A549 (cell line): ENCODE measurements at regions not wholly inside any gene's neighbourhood (a gene's known extent, or its start where the extent isn't known, plus 50 kb on each side); places are given as distances from the start of the nearest gene placed in this dataset.
"Not testable (repeated sequence)": the region's sequence is repeated elsewhere in the genome, so short reads cannot be mapped to it uniquely, and the experiment has no call there.

Experiments used
- ATAC-seq, 2 experiments: fragments of 200-7000 bp in 1 of 2; fragments of >200 bp in 1 of 2; cut with Nextera tagmentation in 1 of 2; cut with Tn5 transposase in 1 of 2; 3 replicates each; pipeline versions ENCODE4 v1.8.0 to v1.9.1; 2018 to 2020; ENCODE audit warnings: mild to moderate bottlenecking in 1 of 2, moderate library complexity in 1 of 2
- CTCF ChIA-PET: fragments of 300-600 bp; sonication (Branson Sonifier 250); formaldehyde crosslinking; extraction: SDS; loops from one replicate; lab custom pipeline; 2021; ENCODE audit warnings: antibody characterized with exemption, inconsistent platforms; lab: Yijun Ruan, JAX
- POLR2A ChIA-PET: fragments of 350-600 bp; formaldehyde crosslinking; extraction: SDS; loops from one replicate; lab custom pipeline; 2021; ENCODE audit warnings: antibody characterized with exemption, inconsistent platforms; lab: Yijun Ruan, JAX
- DNase-seq, 2 experiments: peaks; one replicate each; pipeline versions ENCODE4 v3.0.0 to v3.0.0-alpha.2; 2011 to 2016; ENCODE audit warnings: low read depth in 1 of 2, low spot score in 1 of 2
- FAIRE-seq: peaks from 2 replicates; lab custom pipeline; 2011; peaks lifted over from hg19 to GRCh38; lab: Jason Lieb, UNC
- H3K27ac ChIP-seq, 2 experiments: fragments of >200 bp; sonication (Bioruptor Twin); formaldehyde crosslinking; 3 replicates each; pipeline ENCODE4 v1.5.1; 2016 to 2017
- H3K4me1 ChIP-seq: fragments of >200 bp; sonication (Bioruptor Twin); formaldehyde crosslinking; 3 replicates; pipeline ENCODE4 v1.6.1; 2016
- H3K4me2 ChIP-seq: fragments of >200 bp; sonication (Bioruptor Twin); formaldehyde crosslinking; 3 replicates; pipeline ENCODE4 v1.6.1; 2016
- H3K4me3 ChIP-seq: fragments of >200 bp; sonication (Bioruptor Twin); formaldehyde crosslinking; 3 replicates; pipeline ENCODE4 v1.5.1; 2016
- H3K9me3 ChIP-seq: fragments of >200 bp; sonication (Bioruptor Twin); formaldehyde crosslinking; 3 replicates; pipeline ENCODE4 v1.6.1; 2016
- BHLHE40 ChIP-seq: IDR thresholded peaks from 2 replicates; pipeline ENCODE4 v1.6.1; 2012; ENCODE audit warnings: low read depth, low read length, inconsistent platforms
- CBX2 ChIP-seq: fragments of 200-600 bp; sonication (generic); IDR thresholded peaks from 2 replicates; pipeline ENCODE4 v1.6.1; 2016; ENCODE audit warnings: low read depth, mild to moderate bottlenecking, borderline replicate concordance
- CBX8 ChIP-seq: fragments of 200-600 bp; sonication (generic); IDR thresholded peaks from 2 replicates; pipeline ENCODE4 v1.6.1; 2016
- CEBPB ChIP-seq, 2 experiments: fragments of >200 bp in 1 of 2; sonication (Bioruptor Twin) in 1 of 2; formaldehyde crosslinking in 1 of 2; IDR thresholded peaks; 2 replicates each; pipeline ENCODE4 v1.6.1; 2012 to 2016
- CTCF ChIP-seq: fragments of >200 bp; sonication (Bioruptor Twin); formaldehyde crosslinking; IDR thresholded peaks from 3 replicates; pipeline ENCODE4 v1.5.1; 2016
- EP300 ChIP-seq, 2 experiments: fragments of >200 bp; sonication (Bioruptor Twin); formaldehyde crosslinking; IDR thresholded peaks; 2 replicates in 1 of 2; 3 replicates in 1 of 2; pipeline ENCODE4 v1.6.1; 2016 to 2017
- GATA3 ChIP-seq: IDR thresholded peaks from 2 replicates; pipeline ENCODE4 v1.6.1; 2012; ENCODE audit warnings: borderline replicate concordance
- HEYL ChIP-seq: fragments of 250-450 bp; sonication (Bioruptor Pico); IDR thresholded peaks from 2 replicates; pipeline ENCODE4 v1.8.0; 2021; ENCODE audit warnings: mild to moderate bottlenecking, moderate library complexity
- HOXA7 ChIP-seq: fragments of 250-450 bp; sonication (Bioruptor Pico); IDR thresholded peaks from 2 replicates; pipeline ENCODE4 v1.5.0; 2020; ENCODE audit warnings: mild to moderate bottlenecking, moderate library complexity
- HOXB13 ChIP-seq: fragments of 250-450 bp; sonication (Bioruptor Pico); IDR thresholded peaks from 2 replicates; pipeline ENCODE4 v1.5.0; 2020; ENCODE audit warnings: low read depth, mild to moderate bottlenecking, moderate library complexity
- JUN ChIP-seq, 2 experiments: fragments of >200 bp; sonication (Bioruptor Twin); formaldehyde crosslinking; IDR thresholded peaks; 2 replicates in 1 of 2; 3 replicates in 1 of 2; pipeline ENCODE4 v1.6.1; 2016 to 2017
- KDM5A ChIP-seq: fragments of 200-600 bp; sonication (generic); IDR thresholded peaks from 2 replicates; pipeline ENCODE4 v1.6.1; 2016; ENCODE audit warnings: antibody characterized with exemption, mild to moderate bottlenecking
- NFE2L2 ChIP-seq: fragments of 150-350 bp; conservative IDR thresholded peaks from 2 replicates; pipeline ENCODE4 v1.6.1; 2014; ENCODE audit warnings: low read length
- RAD21 ChIP-seq, 2 experiments: fragments of >200 bp in 1 of 2; sonication (Bioruptor Twin) in 1 of 2; formaldehyde crosslinking in 1 of 2; IDR thresholded peaks in 1 of 2; conservative IDR thresholded peaks in 1 of 2; 2 replicates in 1 of 2; 3 replicates in 1 of 2; pipeline ENCODE4 v1.6.1; 2012 to 2018; ENCODE audit warnings: inconsistent platforms in 1 of 2
- RCOR1 ChIP-seq: fragments of 150-350 bp; IDR thresholded peaks from 2 replicates; pipeline ENCODE4 v1.6.1; 2014; ENCODE audit warnings: antibody characterized with exemption, low read length, low read depth
- SREBF2 ChIP-seq: fragments of 450-650 bp; IDR thresholded peaks from 2 replicates; pipeline ENCODE4 v1.6.1; 2014; ENCODE audit warnings: mild to moderate bottlenecking, moderate library complexity
- TP53 ChIP-seq: fragments of 250-450 bp; sonication (Bioruptor Pico); IDR thresholded peaks from 2 replicates; pipeline ENCODE4 v1.5.0; 2021; ENCODE audit warnings: mild to moderate bottlenecking, moderate library complexity
- ZC3H11A ChIP-seq: fragments of 450-650 bp; IDR thresholded peaks from 2 replicates; pipeline ENCODE4 v1.6.1; 2014; ENCODE audit warnings: antibody characterized with exemption, mild to moderate bottlenecking
- ZNF302 ChIP-seq: fragments of 250-450 bp; sonication (Bioruptor Pico); IDR thresholded peaks from 2 replicates; pipeline ENCODE4 v1.9.0; 2021; ENCODE audit warnings: inconsistent platforms, mild to moderate bottlenecking, moderate library complexity
- WGBS: methylation state at CpG from one replicate; pipeline ENCODE4 v1.1.6; 2017; ENCODE audit errors: missing lambda C conversion rate; 5-methylcytosine and 5-hydroxymethylcytosine counted together
- TF ChIP-seq, protein P1 (sequence below): fragments of >200 bp; sonication (Bioruptor Twin); formaldehyde crosslinking; IDR thresholded peaks from 3 replicates; pipeline ENCODE4 v1.6.1; 2016

DNA sequence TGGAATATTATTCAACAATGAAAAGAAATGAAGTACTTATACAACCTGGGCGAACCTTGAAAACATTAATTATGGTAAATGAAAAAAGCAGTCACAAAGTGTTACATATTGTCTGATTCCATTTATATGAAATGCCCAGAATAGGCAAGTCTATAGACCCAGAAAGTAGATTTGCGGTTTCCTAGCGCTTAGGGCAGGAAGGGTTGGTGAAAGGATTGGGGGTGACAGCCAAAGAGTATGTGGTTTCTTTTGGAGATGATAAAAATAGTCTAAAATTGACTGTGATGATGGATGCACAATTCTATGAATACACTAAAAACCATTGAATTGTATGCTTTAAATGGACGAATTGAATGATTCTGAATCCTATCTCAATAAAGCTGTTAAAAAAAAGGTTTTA is 55.8 kb downstream of the RESF1 start:
- WGBS = 85% methylated on average over 4 of the region's 4 CpGs
- CTCF ChIA-PET = interaction anchor here (0.6 to 1.2 kb wide), 2 partner anchors 28 to 333 kb away, joined by 3 read pairs; no protein-coding TSS in a partner anchor
- H3K4me1 ChIP-seq = no peaks in the 10 kb centered on the region; the same call in 2 of the 3 replicates
- no peaks in the 10 kb centered on the region for H3K9me3 ChIP-seq
- POLR2A ChIA-PET = no interaction called here
- TF ChIP-seq BHLHE40 (no peak), KDM5A (no peak), ZNF302 (CRISPR knock-in tag) (no peak), HEYL (CRISPR knock-in tag) (no peak), RAD21 (conservative IDR thresholded peaks at IDR 0.05 in 1 of 2, IDR thresholded peaks at IDR 0.05 in 1 of 2) (no peak), JUN (IDR thresholded peaks at IDR 0.05) (no peak), NFE2L2 (no peak), EP300 (IDR thresholded peaks at IDR 0.05) (no peak), HOXA7 (no peak), SREBF2 (no peak), CEBPB (IDR thresholded peaks at IDR 0.05) (no peak), CBX2 (no peak), GATA3 (no peak), CBX8 (no peak)
- TF ChIP-seq, protein P1, sequence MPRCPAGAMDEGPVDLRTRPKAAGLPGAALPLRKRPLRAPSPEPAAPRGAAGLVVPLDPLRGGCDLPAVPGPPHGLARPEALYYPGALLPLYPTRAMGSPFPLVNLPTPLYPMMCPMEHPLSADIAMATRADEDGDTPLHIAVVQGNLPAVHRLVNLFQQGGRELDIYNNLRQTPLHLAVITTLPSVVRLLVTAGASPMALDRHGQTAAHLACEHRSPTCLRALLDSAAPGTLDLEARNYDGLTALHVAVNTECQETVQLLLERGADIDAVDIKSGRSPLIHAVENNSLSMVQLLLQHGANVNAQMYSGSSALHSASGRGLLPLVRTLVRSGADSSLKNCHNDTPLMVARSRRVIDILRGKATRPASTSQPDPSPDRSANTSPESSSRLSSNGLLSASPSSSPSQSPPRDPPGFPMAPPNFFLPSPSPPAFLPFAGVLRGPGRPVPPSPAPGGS = no peak
- DNase-seq (no peak), ATAC-seq (no peak), FAIRE-seq (no peak)
- no peak overlapping the region for H3K4me2 ChIP-seq
- H3K4me3 ChIP-seq = no peak overlapping the region
- H3K27ac ChIP-seq = no peak overlapping the region

- no peak for FAIRE-seq
- POLR2A ChIA-PET = no interaction called here
- ATAC-seq = no peak
- CTCF ChIA-PET = no interaction called here
- DNase-seq = no peak
- no peak overlapping the region for H3K4me3 ChIP-seq
- H3K4me2 ChIP-seq = no peak overlapping the region
- H3K9me3 ChIP-seq = no peaks in the 10 kb centered on the region
- H3K27ac ChIP-seq = no peak overlapping the region
- 96% methylated on average over 3 of the region's 3 CpGs for WGBS
- no peaks in the 10 kb centered on the region for H3K4me1 ChIP-seq
- TF ChIP-seq SREBF2 = no peak
- no peak for TF ChIP-seq BHLHE40
- TF ChIP-seq TP53 (CRISPR knock-in tag) = no peak
- no peak for TF ChIP-seq RCOR1
- peak; percentile 36; the same call in 1 of the 2 replicates for TF ChIP-seq ZC3H11A
- no peak for TF ChIP-seq CTCF
- no peak for TF ChIP-seq KDM5A
Observed at GRCh38 chr12:32016680-32017482, 57.7 kb downstream of the RESF1 start.

- no peaks in the 10 kb centered on the region for H3K4me1 ChIP-seq
- H3K4me3 ChIP-seq = no peak overlapping the region
- no peaks in the 10 kb centered on the region for H3K9me3 ChIP-seq
- H3K27ac ChIP-seq = no peak overlapping the region
- H3K4me2 ChIP-seq = no peak overlapping the region
- no peak for FAIRE-seq
- no peak for ATAC-seq
- TF ChIP-seq, protein P1 = no peak
- no peak for TF ChIP-seq CBX8
- no peak for TF ChIP-seq GATA3
- no peak for TF ChIP-seq RAD21 (conservative IDR thresholded peaks at IDR 0.05 in 1 of 2, IDR thresholded peaks at IDR 0.05 in 1 of 2)
- TF ChIP-seq HOXB13 (CRISPR knock-in tag) = no peak
- ChIA-PET CTCF (interaction anchor here (0.5 kb wide), 1 partner anchor 85 kb away, joined by 3 read pairs; no protein-coding TSS in a partner anchor), POLR2A (no interaction called here)
- 91% methylated on average over 2 of the region's 2 CpGs for WGBS
- no peak for DNase-seq
Observed at GRCh38 chr12:32021346-32021773, 62.1 kb downstream of the RESF1 start.

- H3K9me3 ChIP-seq, POLR2A ChIA-PET, H3K4me3 ChIP-seq, H3K27ac ChIP-seq, H3K4me1 ChIP-seq, H3K4me2 ChIP-seq, ATAC-seq, DNase-seq, FAIRE-seq: not testable (repeated sequence)
- CTCF ChIA-PET = interaction anchor here (1.1 kb wide), 1 partner anchor 106 kb away, joined by 4 read pairs; no protein-coding TSS in a partner anchor
- WGBS = 82% methylated on average over 10 of the region's 10 CpGs
Observed at GRCh38 chr12:32022387-32022786, 63.2 kb downstream of the RESF1 start.

DNA sequence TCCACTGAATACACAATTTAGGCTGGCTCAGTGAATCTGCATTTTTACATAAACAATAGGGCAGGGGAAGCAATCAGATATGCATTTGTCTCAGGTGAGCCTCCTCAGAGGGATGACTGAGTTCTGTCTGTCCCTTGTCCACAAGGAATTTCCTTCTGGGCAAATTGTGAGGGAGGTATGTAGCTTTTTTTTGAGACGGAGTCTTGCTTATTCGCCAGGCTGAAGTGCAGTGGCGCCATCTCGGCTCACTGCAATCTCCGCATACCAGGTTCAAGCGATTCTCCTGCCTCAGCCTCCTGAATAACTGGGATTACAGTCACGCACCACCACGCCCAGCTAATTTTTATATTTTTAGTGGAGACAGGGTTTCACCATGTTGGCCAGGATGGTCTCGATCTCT is 64.6 kb downstream of the RESF1 start:
- H3K4me1 ChIP-seq, ATAC-seq, POLR2A ChIA-PET, FAIRE-seq, H3K9me3 ChIP-seq, H3K27ac ChIP-seq, H3K4me3 ChIP-seq, H3K4me2 ChIP-seq, DNase-seq: not testable (repeated sequence)
- 92% methylated on average over 9 of the region's 9 CpGs for WGBS
- CTCF ChIA-PET = interaction anchor here (1.1 kb wide), 1 partner anchor 13 kb away, joined by 4 read pairs; no protein-coding TSS in a partner anchor
